ENCODE measurements at regions not wholly inside any gene's neighbourhood (a gene's known extent, or its start where the extent isn't known, plus 50 kb on each side); places are given as distances from the start of the nearest gene placed in this dataset.
"Not testable (repeated sequence)": the region's sequence is repeated elsewhere in the genome, so short reads cannot be mapped to it uniquely, and the experiment has no call there.

- no peak overlapping the region for H3K4me3 ChIP-seq (ENCODE audit: low read depth, low read length)
- TF ChIP-seq CTCF (IDR thresholded peaks at IDR 0.05; ENCODE audit: low read depth, low read length, missing control alignments), result no peak
- no peak for DNase-seq (ENCODE audit: low read depth)
These were observed 97.8 kb upstream of the NETO1 start for GRCh38 chr18:72965616-72966015.

GRCh38 chr18:72958195-72958594, 90.4 kb upstream of the NETO1 start:
- not testable (repeated sequence) for DNase-seq (ENCODE audit: low read depth); H3K4me3 ChIP-seq (ENCODE audit: low read depth, low read length)

DNA sequence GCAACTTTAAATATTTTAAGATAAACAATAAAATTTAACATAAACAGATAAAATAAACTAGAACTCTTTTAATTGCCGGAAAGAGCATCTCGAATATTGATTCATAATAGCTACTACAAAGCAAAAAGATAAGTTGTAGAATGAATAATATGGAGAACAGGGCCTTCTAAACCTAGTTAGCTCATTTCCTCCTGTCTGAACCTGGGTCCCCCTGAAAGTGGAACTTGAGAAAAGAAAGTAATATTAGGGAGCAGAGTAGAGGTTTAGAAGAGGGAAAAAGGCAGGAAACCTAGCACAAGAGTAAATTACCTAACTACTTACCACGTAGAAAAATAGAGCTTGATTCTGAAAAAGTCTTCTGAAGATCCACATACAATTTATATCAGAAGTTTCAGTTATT, 80.7 kb upstream of the NETO1 start:
- H3K4me3 ChIP-seq (ENCODE audit: low read depth, low read length), result no peak overlapping the region
- DNase-seq (ENCODE audit: low read depth), result no peak
- TF ChIP-seq CTCF (IDR thresholded peaks at IDR 0.05; ENCODE audit: low read depth, low read length, missing control alignments), result no peak

DNA sequence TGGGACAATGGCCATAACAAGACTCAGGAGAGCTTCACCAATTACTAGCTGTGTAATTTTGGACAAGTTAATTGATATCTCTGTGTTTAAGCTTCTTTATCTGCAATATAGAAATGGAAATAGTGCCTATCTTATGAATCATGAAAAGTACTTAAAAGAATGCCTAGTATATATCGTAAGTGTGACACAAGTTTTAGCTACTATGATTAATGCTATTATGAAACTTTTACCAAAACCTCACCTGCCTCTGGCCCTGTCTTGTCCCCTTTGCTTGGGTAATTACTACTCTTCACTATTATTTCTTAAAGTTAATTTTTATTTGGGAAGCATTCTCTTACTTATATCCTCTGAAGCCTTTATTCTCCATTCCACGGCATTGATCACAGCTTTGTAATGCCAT, 75.0 kb upstream of the NETO1 start:
- no peak for TF ChIP-seq CTCF (IDR thresholded peaks at IDR 0.05; ENCODE audit: low read depth, low read length, missing control alignments)
- no peak overlapping the region for H3K4me3 ChIP-seq (ENCODE audit: low read depth, low read length)
- no peak for DNase-seq (ENCODE audit: low read depth)

- no peak for TF ChIP-seq CTCF (IDR thresholded peaks at IDR 0.05; ENCODE audit: low read depth, low read length, missing control alignments)
- H3K4me3 ChIP-seq (ENCODE audit: low read depth, low read length), result no peak overlapping the region
- DNase-seq (ENCODE audit: low read depth), result no peak
These were observed 73.2 kb upstream of the NETO1 start for GRCh38 chr18:72940986-72941385.

DNA sequence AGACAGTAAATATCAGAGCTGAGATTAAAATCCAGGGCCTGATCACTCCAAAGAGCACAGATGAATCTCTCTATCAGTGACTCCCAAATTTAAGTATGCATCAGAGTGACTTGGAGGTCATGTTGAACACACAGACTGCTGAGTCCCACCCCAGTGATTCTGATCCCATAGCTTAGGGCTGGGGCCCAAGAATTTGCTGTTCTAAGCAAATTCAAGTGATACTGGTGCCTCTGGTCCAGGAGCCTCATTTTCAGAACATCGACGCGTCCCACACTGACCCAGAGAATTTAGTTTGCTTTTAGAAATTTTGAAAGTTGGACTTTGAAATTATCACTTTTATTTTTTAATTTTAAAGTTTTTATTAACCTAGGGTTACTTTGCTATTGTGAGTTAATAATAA, 72.7 kb upstream of the NETO1 start:
- H3K4me3 ChIP-seq (ENCODE audit: low read depth, low read length), result no peak overlapping the region
- no peak for TF ChIP-seq CTCF (IDR thresholded peaks at IDR 0.05; ENCODE audit: low read depth, low read length, missing control alignments)
- DNase-seq (ENCODE audit: low read depth), result no peak

DNA sequence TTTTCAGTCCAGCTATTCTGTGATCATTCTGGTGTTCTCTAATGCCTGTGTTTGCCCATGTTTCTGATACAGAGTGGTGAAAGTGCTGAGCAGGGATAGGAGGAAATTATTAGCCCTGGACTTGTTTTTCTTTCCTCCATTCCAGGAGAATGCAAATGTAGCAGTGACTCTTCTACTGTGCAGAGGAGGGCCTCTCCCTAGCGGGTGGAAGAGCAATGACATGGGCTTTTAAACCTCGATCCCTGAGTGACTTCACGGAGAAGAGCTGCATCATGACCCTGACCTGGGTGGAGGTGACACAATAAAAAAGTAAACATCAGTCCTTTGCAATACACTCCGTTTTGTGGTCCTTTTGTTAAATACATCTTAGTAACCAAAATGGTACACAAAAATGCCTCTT, 68.0 kb upstream of the NETO1 start:
- H3K4me3 ChIP-seq (ENCODE audit: low read depth, low read length), result no peak overlapping the region
- TF ChIP-seq CTCF (IDR thresholded peaks at IDR 0.05; ENCODE audit: low read depth, low read length, missing control alignments), result no peak
- DNase-seq (ENCODE audit: low read depth), result no peak

- H3K4me3 ChIP-seq (ENCODE audit: low read depth, low read length), result no peak overlapping the region
- DNase-seq (ENCODE audit: low read depth), result no peak
- no peak for TF ChIP-seq CTCF (IDR thresholded peaks at IDR 0.05; ENCODE audit: low read depth, low read length, missing control alignments)
These were observed 55.1 kb upstream of the NETO1 start for GRCh38 chr18:72922895-72923294.

Measured in GM12864 (cell line).